HG03039 (cell line): ENCODE measurements at regions not wholly inside any gene's neighbourhood (a gene's known extent, or its start where the extent isn't known, plus 50 kb on each side); places are given as distances from the start of the nearest gene placed in this dataset.

Source experiments
- ATAC-seq: cut with Tn5 transposase; IDR thresholded peaks from one replicate; pipeline ENCODE4 v1.9.1; 2021; ENCODE audit warnings: mild to moderate bottlenecking, moderate library complexity; ENCODE audit not compliant: unreplicated experiment

DNA sequence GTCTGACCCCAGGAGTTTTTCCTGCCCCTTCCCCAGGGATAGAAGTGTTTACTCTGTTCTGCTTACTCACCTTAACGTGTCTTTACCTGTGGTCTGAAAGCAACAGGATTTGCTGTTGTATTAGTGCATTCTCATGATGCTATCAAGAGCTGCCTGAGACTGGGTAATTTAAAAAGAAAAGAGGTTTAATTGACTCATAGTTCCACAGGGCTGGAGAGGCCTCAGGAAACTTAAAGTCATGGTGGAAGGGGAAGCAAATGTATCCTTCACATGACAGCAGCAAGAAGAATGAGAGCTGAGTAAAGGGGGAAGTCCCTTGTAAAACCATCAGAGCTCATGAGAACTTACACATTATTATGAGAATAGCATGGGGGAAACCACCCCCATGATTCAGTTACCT, 240.4 kb downstream of the SNAPC1 start:
- no peak for ATAC-seq

DNA sequence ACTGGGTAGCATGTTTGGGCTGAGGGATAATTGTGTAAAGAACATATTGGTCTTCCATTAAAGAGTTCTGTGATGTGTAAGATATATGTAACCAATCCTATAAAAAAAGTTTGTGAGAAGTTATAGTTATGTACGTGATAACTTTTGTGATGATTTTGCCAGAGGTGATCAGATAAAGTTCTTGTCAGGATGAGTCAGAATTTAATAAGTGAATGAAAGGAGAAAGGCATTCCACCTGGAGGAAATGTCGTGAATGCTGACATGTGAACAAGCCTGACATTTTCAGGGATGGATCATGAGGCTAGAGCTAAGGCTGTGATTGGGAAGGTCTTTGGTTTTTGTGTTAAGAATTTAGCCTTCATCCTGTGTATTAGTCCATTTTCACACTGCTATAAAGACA, 241.5 kb downstream of the SNAPC1 start:
- ATAC-seq, result no peak

DNA sequence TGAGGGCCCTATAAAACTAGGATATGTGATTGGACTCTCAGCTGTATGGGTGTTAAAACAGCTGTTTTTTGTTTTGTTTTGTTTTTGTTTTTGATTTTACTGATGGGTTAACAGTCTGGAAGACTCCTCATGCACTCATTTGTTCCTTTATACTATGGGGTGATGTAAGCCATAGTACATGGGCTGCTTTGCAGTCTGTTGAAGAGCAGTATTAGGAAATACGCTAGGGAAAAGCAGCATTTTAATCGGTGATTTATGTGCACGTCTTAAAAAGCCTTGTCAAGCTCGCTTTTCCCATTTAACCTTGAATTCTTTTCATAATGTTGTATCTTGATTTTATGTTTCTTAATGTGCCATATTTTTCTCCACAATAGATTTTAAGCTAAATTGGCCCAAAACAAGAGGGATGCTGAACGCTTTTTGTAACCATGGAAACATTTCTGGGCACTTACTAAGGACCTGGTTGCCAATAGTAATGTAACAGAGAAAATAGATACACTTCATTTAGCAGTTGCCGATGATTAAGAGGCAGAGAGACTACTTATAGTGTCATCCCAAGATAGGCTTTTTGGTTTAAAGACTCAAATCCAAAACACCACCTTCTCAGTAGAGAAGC, 244.0 kb downstream of the SNAPC1 start:
- ATAC-seq, result no peak

DNA sequence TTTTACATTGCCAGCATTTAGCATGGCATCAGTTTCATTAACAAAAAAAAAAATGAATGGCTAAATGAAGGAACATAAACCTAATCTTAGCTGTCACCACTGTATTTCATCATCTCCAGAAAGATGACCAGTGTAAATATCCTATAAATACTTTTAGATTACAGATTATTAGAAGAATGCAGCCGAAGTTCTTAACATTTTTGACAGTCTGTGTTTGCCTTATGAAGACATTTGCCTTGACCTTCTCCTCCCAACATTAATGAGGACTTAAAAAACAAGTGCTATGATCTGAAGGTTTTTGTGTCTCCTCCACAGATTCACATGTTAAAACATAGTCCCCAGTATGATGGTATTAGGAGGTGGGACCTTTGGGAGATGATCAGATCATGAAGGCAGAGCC, 253.0 kb downstream of the SNAPC1 start:
- ATAC-seq, result no peak

DNA sequence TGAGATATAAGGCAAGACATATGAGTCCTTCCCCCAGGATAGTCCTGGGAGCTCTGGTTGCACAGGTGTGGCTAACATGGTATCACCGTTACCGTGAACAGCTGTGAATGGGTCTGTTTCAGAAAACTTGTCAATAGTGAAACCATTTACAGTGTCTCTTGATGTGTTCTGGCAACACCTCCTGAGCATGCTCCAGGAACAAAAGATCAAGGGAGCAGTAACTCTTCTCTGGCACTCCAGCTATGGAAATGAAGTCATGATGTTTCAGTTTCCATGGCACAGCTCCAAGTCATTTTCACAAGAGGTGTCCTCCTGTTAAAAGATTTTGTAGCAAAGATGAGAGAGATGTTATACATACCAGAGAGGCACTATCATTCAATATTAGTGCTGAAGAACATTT, 253.7 kb downstream of the SNAPC1 start:
- no peak for ATAC-seq

DNA sequence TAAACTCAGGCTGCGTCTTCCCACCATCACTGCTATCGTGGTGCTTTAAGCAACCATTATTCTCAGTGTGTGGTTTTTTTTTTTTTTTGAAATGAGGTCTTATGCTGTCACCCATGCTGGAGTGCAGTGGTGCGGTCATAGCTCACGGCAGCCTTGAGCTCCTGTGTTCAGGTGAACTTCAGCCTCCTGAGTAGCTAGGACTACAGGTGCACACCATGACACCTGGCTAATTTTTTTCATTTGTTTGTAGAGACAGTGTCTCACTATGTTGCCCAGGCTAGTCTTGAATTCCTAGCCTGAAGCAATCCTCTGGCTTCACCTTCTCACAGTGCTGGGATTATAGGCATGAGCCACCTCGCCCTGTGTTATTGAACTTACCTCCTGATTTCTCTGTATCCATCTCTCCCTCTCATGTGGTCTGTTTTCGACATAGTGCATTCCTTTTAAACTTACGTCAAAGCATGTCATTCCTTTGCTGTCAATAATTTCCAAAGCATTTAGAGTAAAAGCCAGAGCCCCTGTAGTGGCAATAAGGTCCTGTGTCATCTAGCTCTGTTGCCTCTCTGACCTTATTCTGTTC, 255.5 kb downstream of the SNAPC1 start:
- no peak for ATAC-seq

DNA sequence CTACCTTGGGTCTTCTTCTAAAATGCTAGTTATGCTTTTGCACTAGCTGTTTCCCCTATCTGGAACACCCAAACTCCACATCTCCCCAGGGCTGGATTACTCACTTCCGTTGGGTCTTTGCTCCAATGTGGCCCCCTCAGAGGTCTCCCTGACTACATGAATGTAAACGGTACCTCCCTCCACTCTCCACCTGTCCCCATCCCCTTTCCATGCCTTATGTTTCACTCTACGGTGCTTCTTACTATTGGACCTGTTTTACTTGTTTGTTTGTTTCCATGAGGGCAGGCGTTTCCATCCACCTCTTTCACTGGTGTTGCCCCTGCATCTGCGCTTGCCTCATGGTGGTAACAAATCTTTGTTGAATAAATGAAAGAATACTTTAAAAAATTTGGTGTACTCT, 256.4 kb downstream of the SNAPC1 start:
- ATAC-seq, result no peak

DNA sequence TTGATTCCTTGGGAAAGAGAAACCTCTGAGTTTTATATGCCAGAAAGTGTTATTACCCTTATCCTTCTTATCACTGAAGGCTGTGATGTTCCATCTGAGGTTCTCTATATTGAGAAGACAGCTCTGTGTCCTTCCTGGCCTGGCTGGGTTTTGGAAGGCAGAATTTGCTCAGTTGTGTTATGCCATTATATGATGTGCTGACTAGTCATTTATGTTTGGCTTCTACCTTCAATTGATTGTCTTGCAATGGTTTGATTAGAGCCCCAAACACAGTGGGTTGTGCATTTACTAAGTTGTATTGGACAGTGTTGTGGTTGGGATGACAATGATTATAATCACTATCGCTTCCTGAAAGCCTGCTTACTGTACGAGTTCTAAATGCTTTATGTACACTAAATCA, 265.7 kb downstream of the SNAPC1 start:
- no peak for ATAC-seq

DNA sequence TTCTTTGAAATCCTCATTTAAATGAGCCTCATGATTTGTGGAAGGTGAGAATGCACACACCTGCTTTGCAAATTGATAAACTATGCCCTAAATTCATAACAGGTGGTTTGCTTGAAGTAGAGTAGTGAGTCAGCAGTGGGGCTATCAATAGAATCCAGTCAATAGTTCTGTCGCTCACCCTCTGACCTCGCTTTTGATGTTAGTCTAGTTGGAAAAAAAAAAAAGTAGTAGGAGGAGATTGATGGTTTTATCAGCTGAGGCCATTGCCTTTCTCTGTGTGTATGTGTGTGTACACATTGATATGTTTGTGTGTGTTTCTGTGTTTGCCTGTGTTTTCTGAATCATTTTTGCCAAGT, 267.3 kb downstream of the SNAPC1 start:
- peak; percentile 73 for ATAC-seq

DNA sequence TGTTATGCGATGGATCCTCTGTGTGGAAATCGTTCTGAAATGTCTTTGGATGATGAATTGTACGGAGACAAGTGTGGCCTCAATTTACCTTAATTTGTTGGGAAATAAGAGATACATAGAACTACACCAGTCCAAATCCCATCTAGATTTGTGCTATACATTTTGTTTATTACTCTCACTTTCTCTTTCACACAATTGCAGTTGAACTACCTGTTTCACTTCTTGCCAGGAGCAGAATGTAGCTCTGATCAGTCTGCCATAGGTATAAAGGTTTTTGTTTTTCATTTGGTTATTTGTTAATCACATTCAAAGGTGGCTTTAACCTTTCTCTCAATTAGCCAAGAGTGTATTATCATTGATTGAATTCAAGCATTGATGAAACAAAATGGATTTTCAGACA, 268.2 kb downstream of the SNAPC1 start:
- no peak for ATAC-seq

DNA sequence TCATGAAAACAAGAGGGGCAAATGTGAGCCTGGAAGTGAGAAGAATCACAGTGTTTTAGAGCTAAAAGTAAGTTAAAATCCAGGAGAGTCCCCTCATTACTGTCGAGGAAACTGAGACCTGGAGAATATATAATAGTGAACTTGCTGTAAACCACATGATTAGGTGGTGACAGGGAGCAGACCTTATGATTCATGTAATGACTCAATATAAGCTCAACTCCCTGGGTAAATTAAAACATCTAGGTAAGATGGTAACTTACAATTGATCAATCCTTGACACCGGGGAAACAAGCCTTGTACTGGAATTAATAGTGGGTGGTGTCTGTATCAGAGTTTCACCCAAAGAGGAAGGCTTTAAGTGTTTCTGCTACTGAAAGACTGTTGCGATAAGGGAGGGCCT, 269.3 kb downstream of the SNAPC1 start:
- ATAC-seq, result no peak

DNA sequence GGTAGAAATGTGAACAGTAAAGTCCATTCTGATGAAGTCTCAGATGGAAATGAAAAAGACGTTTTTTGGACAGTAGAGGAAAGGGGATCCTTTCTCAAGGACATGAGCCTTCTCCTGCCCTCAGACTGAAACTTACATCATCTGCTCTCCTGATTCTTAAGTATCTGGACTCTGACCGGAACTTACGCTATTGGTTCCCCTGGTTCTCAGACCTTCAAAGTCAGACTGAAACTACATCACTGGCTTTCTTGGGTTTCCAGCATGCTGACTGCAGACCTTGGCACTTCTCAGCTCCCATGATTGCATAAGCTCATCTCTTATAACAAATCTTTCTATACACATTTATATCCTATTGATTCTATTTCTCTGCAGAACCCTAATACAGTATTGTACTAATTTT, 291.0 kb downstream of the SNAPC1 start:
- peak; percentile 59 for ATAC-seq

DNA sequence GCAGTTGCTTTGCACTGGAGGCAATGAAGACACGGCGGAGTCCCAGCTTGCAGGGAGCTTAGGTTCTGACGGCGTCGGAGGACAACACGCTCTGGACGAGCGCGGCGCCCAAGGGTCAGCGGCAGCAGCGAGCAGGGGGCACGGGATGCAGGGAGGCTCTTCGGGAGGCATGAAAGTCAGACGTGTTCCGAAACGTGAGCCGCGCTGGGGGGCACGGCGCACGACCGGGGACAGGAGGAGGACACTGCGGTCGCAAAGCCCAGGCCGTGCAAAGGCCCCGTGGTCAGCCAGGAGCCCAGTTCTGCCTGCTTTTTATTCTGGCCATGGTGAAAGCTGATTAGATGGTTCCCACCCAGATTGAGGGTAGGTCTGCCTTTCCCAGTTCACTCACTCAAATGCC, 294.6 kb downstream of the SNAPC1 start:
- no peak for ATAC-seq

DNA sequence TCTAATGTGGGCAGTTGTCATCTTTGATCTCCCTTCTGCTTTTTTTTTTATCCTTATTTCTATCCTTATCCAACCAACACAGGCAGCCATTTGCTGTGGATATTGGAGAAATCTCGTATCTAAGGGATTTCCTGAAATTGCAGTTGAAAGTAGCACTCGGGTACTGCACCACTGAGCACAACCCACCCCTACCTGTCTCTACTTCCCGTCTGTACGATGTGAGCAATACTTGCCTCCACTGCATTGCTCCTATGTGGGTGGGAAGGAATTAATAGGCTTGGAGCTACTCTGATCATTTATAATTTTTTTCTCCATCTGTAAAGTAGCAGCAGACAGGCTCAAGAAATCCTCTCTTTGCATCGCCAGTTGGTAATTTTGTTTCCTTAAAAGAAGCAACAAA, 300.4 kb downstream of the SNAPC1 start:
- ATAC-seq, result no peak

DNA sequence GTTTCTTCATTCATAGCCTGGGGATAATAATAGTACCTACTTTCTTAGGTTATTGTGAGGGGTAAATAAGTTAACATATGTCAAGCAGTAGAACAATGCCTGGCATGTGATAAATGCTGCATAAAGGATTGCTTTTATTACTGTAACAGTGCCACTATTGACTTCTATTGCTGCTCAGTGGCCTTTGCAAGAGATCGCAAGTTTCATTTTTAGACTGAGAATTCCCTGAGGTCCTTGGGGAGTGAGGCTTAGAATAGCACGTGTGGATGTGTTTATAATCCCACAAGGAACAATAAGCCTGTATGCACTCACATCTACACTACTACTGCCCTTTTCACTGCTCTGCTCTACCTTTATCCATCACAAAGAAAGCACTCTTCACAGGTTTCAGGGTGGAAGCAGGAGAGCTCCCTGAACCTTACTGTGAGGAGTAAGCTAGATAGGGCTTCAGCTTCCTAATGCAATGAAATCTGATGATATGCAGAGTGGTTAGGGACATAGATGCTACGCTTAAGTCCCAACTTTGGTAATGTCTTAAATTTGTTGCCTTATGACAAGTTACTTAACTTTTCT, 302.6 kb downstream of the SNAPC1 start:
- no peak for ATAC-seq

DNA sequence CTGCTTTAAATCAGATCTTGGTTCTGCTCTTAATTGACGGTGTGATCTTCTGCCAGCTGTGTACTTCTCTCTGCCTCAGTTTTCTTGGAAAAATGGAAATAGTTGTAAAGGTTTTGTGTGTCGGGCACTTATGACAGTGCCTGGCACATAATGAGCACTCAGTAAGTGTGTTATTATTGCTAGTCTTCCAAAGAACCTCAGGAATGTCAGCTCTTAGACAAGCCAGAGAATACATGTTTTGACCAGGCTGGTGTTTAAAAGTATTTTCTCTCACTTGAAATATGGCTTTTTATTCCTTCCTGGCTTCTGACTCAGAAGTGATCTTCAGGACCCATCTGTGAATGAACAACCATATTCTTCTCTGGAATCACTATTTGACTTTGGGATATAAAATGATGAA, 304.1 kb downstream of the SNAPC1 start:
- no peak for ATAC-seq

DNA sequence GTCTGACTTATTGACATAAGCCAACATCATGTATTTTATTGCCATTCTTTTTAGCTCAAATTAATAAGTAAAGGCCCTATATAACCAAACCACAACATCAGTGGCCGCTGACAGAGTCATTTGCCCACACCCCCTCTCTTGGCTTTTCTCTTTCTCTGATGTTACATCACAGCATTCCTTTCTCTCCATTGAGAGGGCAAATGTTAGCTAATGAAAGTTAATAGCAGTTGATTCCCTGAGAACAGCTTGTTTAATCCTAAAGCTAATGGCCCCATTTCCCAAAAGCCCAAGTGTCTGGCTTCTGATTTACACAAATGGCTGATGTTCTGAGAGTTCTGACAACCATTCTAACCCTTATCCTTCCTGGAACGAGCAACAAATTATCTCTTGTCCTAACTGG, 308.8 kb downstream of the SNAPC1 start:
- no peak for ATAC-seq

DNA sequence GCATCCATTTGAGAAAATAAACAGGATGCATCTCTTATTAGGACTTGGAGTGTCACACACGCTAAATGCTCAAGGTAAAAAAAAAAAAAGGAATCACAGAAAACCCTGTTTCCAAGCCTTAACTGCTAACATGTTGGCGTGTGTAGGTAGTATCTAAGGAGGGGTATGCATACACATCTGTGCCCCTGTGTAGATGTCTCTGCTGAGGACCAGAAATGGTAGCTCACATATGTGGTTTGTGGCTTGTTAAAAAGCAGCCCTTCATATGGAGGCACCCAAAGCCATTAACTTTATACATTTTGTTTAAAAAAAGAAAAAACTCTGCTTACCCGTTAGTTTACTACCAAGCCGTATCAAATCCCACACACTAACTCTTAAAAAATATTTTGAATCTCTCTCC, 314.1 kb downstream of the SNAPC1 start:
- no peak for ATAC-seq

DNA sequence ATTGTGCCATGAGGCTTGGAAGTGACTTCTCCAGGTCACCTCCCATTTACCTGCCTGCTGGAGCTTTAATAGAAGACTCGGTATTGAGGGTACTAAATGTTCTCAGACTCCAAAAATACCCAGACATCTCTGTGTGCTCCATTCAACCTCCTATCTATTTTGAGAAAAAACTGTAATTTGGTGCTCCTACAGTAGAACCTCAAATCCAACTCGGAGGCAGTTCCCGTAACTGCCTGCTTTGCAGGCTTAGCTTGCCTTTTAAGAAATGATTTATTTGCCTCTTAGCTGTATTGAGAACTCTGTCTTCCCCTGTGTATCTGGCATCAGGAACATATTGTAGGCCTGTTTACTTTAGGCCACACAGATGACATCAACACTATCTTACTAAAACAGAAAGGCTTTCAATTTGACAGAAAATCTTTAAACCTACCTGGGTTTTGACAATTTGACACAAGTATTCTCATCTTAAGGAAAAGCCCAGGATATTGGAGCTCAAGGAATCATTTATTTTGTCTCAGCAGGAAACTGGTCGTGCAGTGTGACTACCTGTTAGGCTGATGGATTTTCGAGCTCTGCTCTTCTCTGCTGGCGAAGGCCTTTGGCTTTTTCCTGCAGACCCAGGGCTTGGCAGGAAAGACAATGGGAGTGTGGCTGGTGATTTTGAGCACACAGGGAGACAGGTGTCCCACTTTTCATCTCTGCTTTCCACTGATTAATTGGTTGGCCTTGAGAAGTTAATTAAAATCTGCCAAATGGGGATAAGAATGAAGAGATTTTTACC, 314.8 kb downstream of the SNAPC1 start:
- no peak for ATAC-seq

DNA sequence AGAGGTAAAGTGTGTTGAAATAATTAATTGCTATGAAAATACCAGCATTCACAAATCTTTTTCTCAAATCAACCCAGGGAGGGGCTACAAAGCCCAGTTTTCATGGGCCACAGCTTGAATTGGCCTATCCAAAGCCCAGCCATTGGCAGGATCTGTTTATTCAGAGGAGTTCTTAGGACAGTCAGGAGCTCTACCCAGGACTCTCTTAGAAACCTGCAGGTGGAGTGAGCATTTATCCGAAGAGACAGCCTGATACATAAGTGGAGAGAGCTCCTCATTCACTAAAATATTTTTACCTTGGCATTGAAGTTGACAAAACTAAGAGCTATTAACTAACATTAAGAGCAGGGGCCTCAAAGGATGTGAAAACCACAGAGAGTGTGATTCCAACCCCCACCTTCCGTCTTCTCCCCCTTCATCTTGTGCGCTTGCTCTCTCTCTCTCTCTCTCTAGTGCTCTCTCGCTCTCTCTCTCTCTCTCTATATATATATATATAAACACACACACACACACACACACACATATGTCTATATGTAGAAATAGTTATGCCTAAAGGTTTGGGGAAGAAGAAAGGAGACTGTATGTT, 315.5 kb downstream of the SNAPC1 start:
- no peak for ATAC-seq

DNA sequence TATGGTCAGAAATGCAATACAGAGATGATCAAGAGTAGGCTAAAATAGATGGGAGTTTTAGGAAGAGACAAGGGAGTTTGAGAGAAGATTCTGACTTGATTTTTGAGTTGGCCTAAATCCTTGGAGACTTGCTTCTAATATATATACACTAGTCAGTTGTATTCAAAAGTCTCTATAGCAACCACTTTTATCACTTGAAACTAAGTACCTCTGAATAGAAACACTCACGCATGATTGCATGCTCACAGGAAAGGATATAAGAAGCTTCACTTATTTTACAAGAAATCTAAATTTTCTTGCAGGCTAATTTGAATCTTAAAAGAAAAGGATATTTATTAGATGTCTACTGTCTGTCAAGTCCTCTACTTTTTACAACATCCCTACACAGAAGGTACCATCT, 316.8 kb downstream of the SNAPC1 start:
- ATAC-seq, result no peak
